H1 (cell line): ENCODE measurements at regions not wholly inside any gene's neighbourhood (a gene's known extent, or its start where the extent isn't known, plus 50 kb on each side); places are given as distances from the start of the nearest gene placed in this dataset.

Source experiments
- CTCF ChIA-PET: fragments of 300-600 bp; sonication (Branson Sonifier 250); formaldehyde crosslinking; loops from one replicate; lab custom pipeline; 2021; ENCODE audit not compliant: partially characterized antibody; lab: Charles Lee
- POLR2A ChIA-PET: fragments of 300-600 bp; sonication (Branson Sonifier 250); formaldehyde crosslinking; loops from one replicate; lab custom pipeline; 2021; ENCODE audit warnings: inconsistent platforms; ENCODE audit not compliant: partially characterized antibody; lab: Charles Lee
- DNase-seq, 2 experiments: peaks; one replicate each; pipeline versions ENCODE4 v3.0.0 to v3.0.0-alpha.2; 2010 to 2022; ENCODE audit warnings: low spot score in 2 of 2, low read depth in 1 of 2, mixed read lengths in 1 of 2
- FAIRE-seq: peaks from 2 replicates; lab custom pipeline; 2011; peaks lifted over from hg19 to GRCh38; lab: Jason Lieb, UNC
- H2AFZ ChIP-seq: 2 replicates; pipeline ENCODE4 v1.8.1; 2012; ENCODE audit warnings: low read length, inconsistent platforms
- H2AK5ac ChIP-seq: 2 replicates; pipeline ENCODE4 v1.6.1; 2013; ENCODE audit warnings: low read depth, low read length
- H2BK120ac ChIP-seq: replicated peaks from 2 replicates; pipeline ENCODE3; 2013; ENCODE audit warnings: low read depth, low read length, inconsistent platforms
- H2BK12ac ChIP-seq: 2 replicates; pipeline ENCODE4 v1.6.1; 2013; ENCODE audit warnings: low read depth, low read length
- H2BK15ac ChIP-seq: 2 replicates; pipeline ENCODE4 v1.6.1; 2013; ENCODE audit warnings: low read length
- H2BK20ac ChIP-seq: 2 replicates; pipeline ENCODE4 v1.6.1; 2013; ENCODE audit warnings: low read length
- H2BK5ac ChIP-seq: 2 replicates; pipeline ENCODE4 v1.6.1; 2013; ENCODE audit warnings: low read depth, low read length
- H3K14ac ChIP-seq: 2 replicates; pipeline ENCODE4 v1.6.1; 2013; ENCODE audit warnings: inconsistent platforms; ENCODE audit not compliant: insufficient read length
- H3K18ac ChIP-seq: 2 replicates; pipeline ENCODE4 v1.6.1; 2013; ENCODE audit warnings: low read length; ENCODE audit errors: extremely low read depth
- H3K23ac ChIP-seq: 2 replicates; pipeline ENCODE4 v1.6.1; 2013; ENCODE audit warnings: inconsistent platforms; ENCODE audit not compliant: insufficient read length
- H3K23me2 ChIP-seq: 2 replicates; pipeline ENCODE4 v1.6.1; 2013; ENCODE audit warnings: low read depth, low read length
- H3K27ac ChIP-seq: 2 replicates; pipeline ENCODE4 v1.6.1; 2011; ENCODE audit warnings: low read depth, low read length, inconsistent platforms
- H3K27me3 ChIP-seq, 4 experiments: replicated peaks in 1 of 4; 1 replicate in 1 of 4; 2 replicates in 3 of 4; pipeline versions ENCODE4 v1.6.1 to v1.8.1; 2011 to 2013; ENCODE audit warnings: low read length in 3 of 4, mild to moderate bottlenecking in 3 of 4, inconsistent platforms in 2 of 4, mixed read lengths in 2 of 4, moderate library complexity in 1 of 4; ENCODE audit not compliant: control insufficient read depth in 3 of 4, insufficient read depth in 3 of 4; ENCODE audit errors: extremely low read depth in 1 of 4
- H3K36me3 ChIP-seq, 4 experiments: 2 replicates each; pipeline versions ENCODE4 v1.6.1 to v1.8.1; 2011 to 2013; ENCODE audit warnings: mild to moderate bottlenecking in 4 of 4, low read length in 3 of 4, moderate library complexity in 2 of 4, control low read depth in 1 of 4, inconsistent platforms in 1 of 4; ENCODE audit not compliant: insufficient read depth in 4 of 4, control insufficient read depth in 2 of 4
- H3K4ac ChIP-seq: replicated peaks from 2 replicates; pipeline ENCODE3; 2013; ENCODE audit warnings: low read length, low read depth, mixed read lengths, inconsistent platforms; ENCODE audit not compliant: insufficient read length
- H3K4me1 ChIP-seq, 4 experiments: replicated peaks in 1 of 4; 1 replicate in 1 of 4; 2 replicates in 3 of 4; pipeline versions ENCODE4 v1.6.1 to v1.8.1; 2011 to 2013; ENCODE audit warnings: low read length in 3 of 4, inconsistent platforms in 2 of 4, mixed read lengths in 1 of 4; ENCODE audit not compliant: insufficient read depth in 4 of 4, control insufficient read depth in 3 of 4
- H3K4me2 ChIP-seq, 2 experiments: 2 replicates each; pipeline versions ENCODE4 v1.6.1 to v1.8.1; 2011 to 2013; ENCODE audit warnings: low read depth in 2 of 2, low read length in 2 of 2, control low read depth in 1 of 2, inconsistent platforms in 1 of 2, mild to moderate bottlenecking in 1 of 2; ENCODE audit not compliant: insufficient read depth in 1 of 2
- H3K4me3 ChIP-seq, 4 experiments: fragments of 200-600, 300-600 bp in 1 of 4; sonication (generic), shearing (Covaris generic), sonication (Bioruptor Twin) in 1 of 4; 2 replicates each; pipeline versions ENCODE4 v1.5.1 to v1.8.1; 2011 to 2016; ENCODE audit warnings: low read length in 4 of 4, low read depth in 3 of 4, control low read depth in 2 of 4, inconsistent platforms in 2 of 4, mild to moderate bottlenecking in 2 of 4, mixed read lengths in 1 of 4, moderate library complexity in 1 of 4; ENCODE audit not compliant: insufficient read depth in 2 of 4; ENCODE audit errors: extremely low read depth in 1 of 4
- H3K56ac ChIP-seq: replicated peaks from 2 replicates; pipeline ENCODE3; 2013; ENCODE audit warnings: low read depth, mild to moderate bottlenecking, mixed read lengths, low read length, inconsistent platforms; ENCODE audit not compliant: insufficient read length
- H3K79me1 ChIP-seq: 2 replicates; pipeline ENCODE4 v1.6.1; 2013; ENCODE audit warnings: low read depth, low read length, control low read depth
- H3K79me2 ChIP-seq, 2 experiments: 2 replicates each; pipeline versions ENCODE4 v1.6.1 to v1.8.1; 2012 to 2013; ENCODE audit warnings: low read length in 2 of 2, mild to moderate bottlenecking in 2 of 2, inconsistent platforms in 1 of 2; ENCODE audit not compliant: insufficient read depth in 2 of 2, control insufficient read depth in 1 of 2
- H3K9ac ChIP-seq, 4 experiments: replicated peaks in 1 of 4; 1 replicate in 1 of 4; 2 replicates in 3 of 4; pipeline versions ENCODE4 v1.6.1 to v1.8.1; 2011 to 2013; ENCODE audit warnings: low read depth in 3 of 4, low read length in 3 of 4, control low read depth in 2 of 4, mild to moderate bottlenecking in 2 of 4, moderate library complexity in 2 of 4, inconsistent platforms in 1 of 4; ENCODE audit errors: extremely low read depth in 1 of 4
- H3K9me3 ChIP-seq, 2 experiments: 2 replicates each; pipeline versions ENCODE4 v1.6.1 to v1.8.1; 2012 to 2013; ENCODE audit warnings: mild to moderate bottlenecking in 2 of 2, moderate library complexity in 2 of 2, control low read depth in 1 of 2, inconsistent platforms in 1 of 2, low read depth in 1 of 2, low read length in 1 of 2, mixed read lengths in 1 of 2; ENCODE audit not compliant: insufficient read depth in 2 of 2
- H4K20me1 ChIP-seq, 2 experiments: replicated peaks in 1 of 2; 2 replicates each; pipeline versions ENCODE3 to v1.8.1; 2011 to 2013; ENCODE audit warnings: inconsistent platforms in 2 of 2, low read length in 2 of 2, mild to moderate bottlenecking in 1 of 2; ENCODE audit not compliant: insufficient read depth in 2 of 2, control insufficient read depth in 1 of 2
- H4K5ac ChIP-seq: 2 replicates; pipeline ENCODE4 v1.6.1; 2013; ENCODE audit warnings: low read length, low read depth, mixed read lengths, inconsistent platforms; ENCODE audit not compliant: insufficient read length
- H4K8ac ChIP-seq: 2 replicates; pipeline ENCODE4 v1.8.0; 2013; ENCODE audit warnings: mild to moderate bottlenecking, moderate library complexity, low read length, inconsistent platforms; ENCODE audit not compliant: insufficient read depth; ENCODE audit errors: extremely low read depth
- H4K91ac ChIP-seq: replicated peaks from 2 replicates; pipeline ENCODE3; 2013; ENCODE audit warnings: low read length, mixed read lengths, inconsistent platforms; ENCODE audit not compliant: insufficient read length
- KDM4A ChIP-seq: IDR thresholded peaks from one replicate; pipeline ENCODE4 v1.7.1; 2012; ENCODE audit warnings: low read depth, mild to moderate bottlenecking, moderate library complexity, low read length, inconsistent platforms; ENCODE audit not compliant: severe bottlenecking
- MAFK ChIP-seq: IDR thresholded peaks from 2 replicates; pipeline ENCODE4 v1.6.1; 2012; ENCODE audit warnings: low read depth, mild to moderate bottlenecking, improper control_type of control experiment, low read length
- SIRT6 ChIP-seq: IDR thresholded peaks from one replicate; pipeline ENCODE4 v1.7.1; 2012; ENCODE audit warnings: low read length, inconsistent platforms
- WGBS, 2 experiments: shearing (Covaris generic) in 1 of 2; methylation state at CpG; one replicate each; pipeline versions ENCODE4 v1.1.6 to v1.1.7; 2013 to 2015; ENCODE audit warnings: low lambda C conversion rate in 2 of 2, mixed read lengths in 2 of 2, inconsistent platforms in 1 of 2, low coverage in 1 of 2, missing lambda C conversion rate in 1 of 2; ENCODE audit not compliant: insufficient replicate concordance in 2 of 2, insufficient coverage in 1 of 2, insufficient read length in 1 of 2; ENCODE audit errors: extremely low coverage in 1 of 2, missing lambda C conversion rate in 1 of 2; 5-methylcytosine and 5-hydroxymethylcytosine counted together

- H3K4me1 ChIP-seq = no peaks in the 10 kb centered on the region
- no peaks in the 10 kb centered on the region for H3K79me1 ChIP-seq
- no peak overlapping the region for H3K56ac ChIP-seq
- H4K91ac ChIP-seq = no peak overlapping the region
- no peak overlapping the region for H2BK15ac ChIP-seq
- peaks cover 4% of the 10 kb centered on the region; the same call in 1 of the 2 replicates for H3K23me2 ChIP-seq
- H3K4me3 ChIP-seq = no peak overlapping the region
- no peak overlapping the region for H3K23ac ChIP-seq
- no peaks in the 10 kb centered on the region; a peak in 1 of 4 replicates for H3K9me3 ChIP-seq
- no peak overlapping the region for H2BK120ac ChIP-seq
- no peaks in the 10 kb centered on the region for H3K27me3 ChIP-seq
- CTCF ChIA-PET = no interaction called here
- no peaks in the 10 kb centered on the region for H3K79me2 ChIP-seq
- no peaks in the 10 kb centered on the region for H3K36me3 ChIP-seq
- POLR2A ChIA-PET = no interaction called here
- H3K4ac ChIP-seq = no peak overlapping the region
- H3K4me2 ChIP-seq = no peak overlapping the region
- no peak overlapping the region for H2BK12ac ChIP-seq
- FAIRE-seq (no peak), DNase-seq (no peak)
- no peak overlapping the region for H3K27ac ChIP-seq
- H4K5ac ChIP-seq = no peak overlapping the region
- no peak overlapping the region for H4K8ac ChIP-seq
- no peak overlapping the region for H2AFZ ChIP-seq
- H2AK5ac ChIP-seq = no peak overlapping the region
- WGBS, 2 experiments = 91% methylated on average over 2 of the region's 2 CpGs; no CpG with 5 or more reads in 1 of the 2 experiments
- H2BK5ac ChIP-seq = no peak overlapping the region
- TF ChIP-seq SIRT6 = no peak
- TF ChIP-seq KDM4A = no peak
- peak; percentile 62; the same call in 1 of the 2 replicates for TF ChIP-seq MAFK
- TF ChIP-seq, all 59 proteins: peak for 1
- no peak overlapping the region for H3K9ac ChIP-seq
- H2BK20ac ChIP-seq = no peak overlapping the region
- H3K14ac ChIP-seq = no peak overlapping the region
- no peak overlapping the region for H3K18ac ChIP-seq
- no peaks in the 10 kb centered on the region for H4K20me1 ChIP-seq
Measured at GRCh38 chr10:29035721-29036120, 253.1 kb upstream of the LYZL1 start.
